Astrocyte (in vitro differentiated cells and primary cell): ENCODE measurements at regions not wholly inside any gene's neighbourhood (a gene's known extent, or its start where the extent isn't known, plus 50 kb on each side); places are given as distances from the start of the nearest gene placed in this dataset.

Experiments
- EZH2 ChIP-seq: IDR thresholded peaks from 2 replicates; pipeline ENCODE4 v1.6.1; 2012; ENCODE audit warnings: mild to moderate bottlenecking, low read length, inconsistent platforms; ENCODE audit not compliant: insufficient read depth
- TF ChIP-seq, protein P1 (sequence below): IDR thresholded peaks from 2 replicates; pipeline ENCODE4 v1.5.1; 2011; ENCODE audit warnings: low read depth, mild to moderate bottlenecking, inconsistent platforms, low read length, moderate library complexity; ENCODE audit not compliant: insufficient read depth

DNA sequence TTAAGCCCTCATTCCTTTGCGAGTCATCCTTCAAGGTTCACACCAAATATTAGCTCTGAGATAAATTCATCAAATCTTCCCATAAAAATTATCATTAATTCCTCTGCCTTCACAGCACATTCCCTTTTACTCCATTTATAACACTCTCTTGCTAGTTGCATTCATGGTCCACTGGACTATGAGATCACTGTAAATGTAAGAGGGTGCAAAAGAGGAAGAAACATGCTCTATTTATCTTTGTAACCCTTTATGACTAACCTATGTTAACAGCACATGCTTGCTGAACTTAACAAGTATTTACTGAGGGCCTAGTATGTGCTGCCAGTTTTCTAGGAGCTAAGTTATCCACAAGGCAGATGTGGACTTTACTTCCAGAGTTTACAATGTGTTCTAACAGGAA lies 86.7 kb upstream of the TMEM168 start:
- TF ChIP-seq, protein P1, sequence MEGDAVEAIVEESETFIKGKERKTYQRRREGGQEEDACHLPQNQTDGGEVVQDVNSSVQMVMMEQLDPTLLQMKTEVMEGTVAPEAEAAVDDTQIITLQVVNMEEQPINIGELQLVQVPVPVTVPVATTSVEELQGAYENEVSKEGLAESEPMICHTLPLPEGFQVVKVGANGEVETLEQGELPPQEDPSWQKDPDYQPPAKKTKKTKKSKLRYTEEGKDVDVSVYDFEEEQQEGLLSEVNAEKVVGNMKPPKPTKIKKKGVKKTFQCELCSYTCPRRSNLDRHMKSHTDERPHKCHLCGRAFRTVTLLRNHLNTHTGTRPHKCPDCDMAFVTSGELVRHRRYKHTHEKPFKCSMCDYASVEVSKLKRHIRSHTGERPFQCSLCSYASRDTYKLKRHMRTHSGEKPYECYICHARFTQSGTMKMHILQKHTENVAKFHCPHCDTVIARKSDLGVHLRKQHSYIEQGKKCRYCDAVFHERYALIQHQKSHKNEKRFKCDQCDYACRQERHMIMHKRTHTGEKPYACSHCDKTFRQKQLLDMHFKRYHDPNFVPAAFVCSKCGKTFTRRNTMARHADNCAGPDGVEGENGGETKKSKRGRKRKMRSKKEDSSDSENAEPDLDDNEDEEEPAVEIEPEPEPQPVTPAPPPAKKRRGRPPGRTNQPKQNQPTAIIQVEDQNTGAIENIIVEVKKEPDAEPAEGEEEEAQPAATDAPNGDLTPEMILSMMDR, result no peak
- TF ChIP-seq EZH2, result no peak
